Activated CD8-positive, alpha-beta memory T cell treated with anti-CD3 and anti-CD28 coated beads, Interleukin-2, amount 50 U/mL, for 4 hours (primary cell): ENCODE measurements at regions not wholly inside any gene's neighbourhood (a gene's known extent, or its start where the extent isn't known, plus 50 kb on each side); places are given as distances from the start of the nearest gene placed in this dataset.
"Not testable (repeated sequence)": the region's sequence is repeated elsewhere in the genome, so short reads cannot be mapped to it uniquely, and the experiment has no call there.

Experiments used
- DNase-seq: peaks from one replicate; pipeline ENCODE4 v3.0.0-alpha.2; 2020

DNA sequence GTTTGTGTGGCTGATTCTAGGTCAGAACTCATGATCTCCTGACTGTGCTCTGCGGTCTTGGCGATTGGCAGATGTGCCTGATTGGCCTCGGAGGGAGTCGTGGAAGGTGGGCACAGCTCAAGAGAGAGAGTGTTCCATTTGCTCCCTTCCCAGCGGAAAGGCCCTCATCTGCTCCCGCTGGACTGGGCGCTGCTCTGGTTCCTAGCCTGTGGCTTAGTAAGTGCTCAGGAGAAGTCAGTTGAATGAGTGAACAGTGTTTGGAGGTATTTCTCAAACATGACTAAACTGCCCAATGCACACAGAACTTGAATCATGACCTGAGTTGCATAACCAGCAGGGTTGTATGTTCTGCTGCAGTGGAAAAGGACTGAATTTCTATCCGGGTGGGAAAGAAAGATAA, 120.2 kb upstream of the PITX1 start:
- DNase-seq = no peak

DNA sequence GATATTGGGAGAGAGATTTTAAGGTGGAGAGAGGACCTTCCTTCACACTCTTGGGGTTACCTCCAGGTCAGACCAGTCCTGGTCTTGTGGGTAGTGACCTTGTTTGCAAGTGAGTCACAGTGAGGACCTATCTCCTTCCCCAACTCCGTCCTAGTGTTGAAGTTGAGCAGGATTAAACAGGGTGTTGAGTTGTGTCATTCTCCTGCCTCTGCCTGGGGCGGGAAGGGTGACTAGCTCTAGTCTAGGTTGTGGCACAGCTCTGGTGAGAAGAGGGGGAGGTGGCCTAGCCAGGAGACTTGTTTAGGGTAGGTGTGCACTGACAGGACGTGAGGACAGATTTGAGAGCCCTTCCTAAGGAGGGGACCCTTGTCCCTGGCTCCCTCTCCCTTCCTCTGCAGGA, 119.6 kb upstream of the PITX1 start:
- no peak for DNase-seq

- no peak for DNase-seq
These were observed 119.2 kb upstream of the PITX1 start for GRCh38 chr5:135153259-135153658.

GRCh38 chr5:135151660-135152059, 117.6 kb upstream of the PITX1 start:
- not testable (repeated sequence) for DNase-seq

DNA sequence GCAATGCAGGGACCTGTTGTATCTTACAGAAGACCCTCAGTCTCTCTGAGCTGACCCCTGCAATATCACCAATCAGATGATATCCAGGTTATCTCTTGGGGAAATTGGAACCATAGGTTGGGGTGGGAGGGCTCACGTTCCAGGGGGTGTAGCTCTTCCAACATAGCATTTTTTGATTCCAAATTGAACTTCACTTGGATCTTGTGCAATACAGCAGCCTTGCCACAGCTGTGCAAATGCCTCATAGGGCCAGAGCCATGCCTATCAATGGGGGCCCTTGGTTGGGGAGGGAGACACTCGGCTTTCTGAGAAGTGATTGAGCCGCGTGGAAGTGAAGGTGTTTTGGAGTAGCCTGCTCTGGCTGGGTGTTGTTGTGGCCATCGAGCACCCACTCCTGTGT, 117.2 kb upstream of the PITX1 start:
- DNase-seq = no peak

GRCh38 chr5:135150767-135151166, 116.7 kb upstream of the PITX1 start:
- no peak for DNase-seq

DNA sequence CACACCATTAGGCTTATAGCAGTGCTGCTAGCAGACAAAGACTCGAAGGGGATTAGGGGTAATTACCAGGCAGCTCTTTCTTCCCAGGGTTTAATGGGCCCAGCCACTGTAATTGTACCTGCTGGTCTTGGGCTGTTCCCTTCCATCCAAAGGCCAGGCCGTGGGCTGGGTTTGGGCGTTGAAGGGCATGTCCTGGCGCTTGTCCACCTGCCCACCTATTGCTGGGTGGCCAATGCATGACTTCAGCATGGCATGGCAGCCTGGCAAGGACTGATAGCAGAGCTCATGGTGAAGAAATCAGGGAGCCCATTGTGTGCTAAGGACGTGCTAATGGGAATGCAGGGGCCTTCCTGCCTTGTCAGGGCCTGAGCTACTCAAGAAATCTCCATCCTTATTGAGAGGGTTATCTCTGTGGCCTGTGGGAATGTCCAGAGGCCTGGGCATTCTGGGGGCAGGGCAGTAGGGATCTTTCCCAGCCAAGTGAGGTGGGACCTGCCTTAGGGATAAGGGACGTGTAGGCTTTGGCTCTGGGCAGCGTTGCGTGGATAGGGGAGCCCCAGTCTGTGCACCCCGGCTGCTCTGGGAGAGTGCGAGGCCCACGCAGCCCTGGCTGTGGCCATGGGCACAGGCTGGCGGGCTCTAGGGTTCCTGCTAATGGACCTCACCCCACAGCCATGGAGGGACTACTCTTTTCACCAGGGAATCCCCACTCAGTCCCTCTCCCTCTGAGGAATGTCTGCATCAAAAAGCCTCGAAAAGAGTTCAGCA, 116.1 kb upstream of the PITX1 start:
- no peak for DNase-seq

DNA sequence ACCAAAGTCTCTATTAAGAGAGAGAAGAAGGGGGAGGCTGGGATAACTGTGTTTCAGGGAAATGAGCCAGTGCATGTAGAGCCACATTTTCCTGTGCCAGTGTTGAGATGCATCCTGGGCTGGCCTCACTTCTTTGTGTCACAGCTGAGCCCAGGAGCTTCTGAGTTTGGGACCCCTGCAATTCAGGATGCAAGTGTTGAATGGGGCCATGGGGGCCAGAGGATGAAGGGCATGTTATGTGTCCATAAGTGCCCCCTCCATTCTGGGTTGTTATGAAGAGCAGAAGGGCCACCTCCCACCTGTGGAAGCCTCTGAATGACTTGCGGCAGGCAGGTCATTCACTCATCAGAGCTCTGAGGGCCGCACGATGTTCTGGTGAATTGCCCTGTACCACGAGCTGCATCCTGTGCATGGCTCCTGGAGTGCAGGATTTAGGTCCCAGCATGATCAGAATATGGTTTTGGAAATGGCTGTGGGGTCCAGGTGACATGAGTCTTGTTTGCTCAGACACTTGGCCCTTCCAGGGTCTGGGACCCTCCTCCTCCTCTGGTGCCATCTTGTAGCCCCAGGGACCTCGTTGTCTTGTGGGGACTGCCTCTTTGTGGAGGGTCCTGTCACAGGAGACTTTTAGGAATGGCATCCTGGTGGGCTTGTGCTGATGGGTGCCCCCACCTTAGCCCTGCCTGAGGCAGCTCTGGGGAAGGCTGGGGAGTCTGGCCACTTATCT, 115.4 kb upstream of the PITX1 start:
- no peak for DNase-seq

DNA sequence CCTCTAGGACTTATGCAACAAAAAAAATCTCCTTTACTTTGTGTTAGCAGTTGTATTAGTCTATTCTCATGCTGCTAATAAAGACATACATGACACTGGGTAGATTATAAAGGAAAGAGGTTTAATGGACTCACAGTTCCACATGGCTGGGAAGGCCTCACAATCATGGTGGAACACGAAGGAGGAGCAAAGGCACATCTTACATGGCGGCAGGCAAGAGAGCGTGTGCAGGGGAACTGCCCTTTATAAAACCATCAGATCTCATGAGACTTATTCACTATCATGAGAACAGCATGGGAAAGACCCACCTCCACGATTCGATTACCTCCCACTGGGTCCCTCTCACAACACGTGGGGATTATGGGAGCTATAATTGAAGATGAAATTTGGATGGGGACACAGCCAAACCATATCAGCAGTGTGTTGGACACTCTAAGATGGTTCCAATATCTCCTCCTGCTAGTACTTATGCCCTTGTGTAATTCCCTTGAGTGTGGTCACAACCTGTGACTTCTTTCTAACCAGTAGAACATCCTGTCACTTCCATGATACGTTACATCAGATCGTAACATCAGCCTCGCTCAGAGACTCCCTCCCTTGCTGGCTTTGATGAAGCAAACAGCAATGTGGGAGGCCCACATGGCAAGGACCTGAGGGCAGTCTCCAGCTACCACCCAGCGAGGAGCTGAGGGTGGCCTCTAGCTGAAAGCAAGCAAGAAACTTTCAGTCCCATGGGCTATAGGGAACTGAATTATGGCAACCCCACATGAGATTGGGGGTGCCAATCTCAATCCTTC, 113.5 kb upstream of the PITX1 start:
- DNase-seq = no peak

DNA sequence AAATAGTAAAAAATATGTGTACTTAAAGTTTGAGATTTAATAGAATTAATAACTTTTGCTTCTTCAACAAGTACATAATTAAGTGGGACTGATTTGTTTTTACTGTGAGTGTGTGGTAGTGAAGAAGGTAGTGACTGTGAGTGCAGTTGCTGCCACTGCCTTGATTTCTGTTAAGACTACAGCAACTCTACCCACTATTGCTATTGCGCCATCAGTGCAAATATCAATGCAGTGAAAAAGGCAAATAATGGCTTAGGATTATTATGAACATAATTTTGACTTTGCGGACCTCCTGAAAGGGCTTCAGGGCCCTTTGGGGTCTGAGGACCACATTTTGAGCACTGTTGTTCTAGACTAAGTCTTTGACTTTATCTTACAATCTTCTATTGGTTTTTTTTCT, 112.0 kb upstream of the PITX1 start:
- no peak for DNase-seq

DNA sequence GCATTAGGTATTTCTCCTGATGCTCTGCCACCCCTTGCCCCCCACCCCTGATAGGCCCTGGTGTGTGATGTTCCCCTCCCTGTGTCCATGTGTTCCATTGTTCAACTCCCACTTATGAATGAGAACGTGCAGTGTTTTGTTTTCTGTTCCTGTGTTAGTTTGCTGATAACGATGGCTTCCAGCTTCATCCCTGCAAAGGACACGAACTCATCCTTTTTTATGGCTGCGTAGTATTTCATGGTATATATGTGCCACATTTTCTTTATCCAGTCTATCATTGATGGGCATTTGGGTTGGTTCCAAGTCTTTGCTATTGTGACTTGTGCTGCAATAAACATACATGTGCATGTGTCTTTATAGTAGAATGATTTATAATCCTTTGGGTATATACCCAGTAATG, 109.7 kb upstream of the PITX1 start:
- not testable (repeated sequence) for DNase-seq

DNA sequence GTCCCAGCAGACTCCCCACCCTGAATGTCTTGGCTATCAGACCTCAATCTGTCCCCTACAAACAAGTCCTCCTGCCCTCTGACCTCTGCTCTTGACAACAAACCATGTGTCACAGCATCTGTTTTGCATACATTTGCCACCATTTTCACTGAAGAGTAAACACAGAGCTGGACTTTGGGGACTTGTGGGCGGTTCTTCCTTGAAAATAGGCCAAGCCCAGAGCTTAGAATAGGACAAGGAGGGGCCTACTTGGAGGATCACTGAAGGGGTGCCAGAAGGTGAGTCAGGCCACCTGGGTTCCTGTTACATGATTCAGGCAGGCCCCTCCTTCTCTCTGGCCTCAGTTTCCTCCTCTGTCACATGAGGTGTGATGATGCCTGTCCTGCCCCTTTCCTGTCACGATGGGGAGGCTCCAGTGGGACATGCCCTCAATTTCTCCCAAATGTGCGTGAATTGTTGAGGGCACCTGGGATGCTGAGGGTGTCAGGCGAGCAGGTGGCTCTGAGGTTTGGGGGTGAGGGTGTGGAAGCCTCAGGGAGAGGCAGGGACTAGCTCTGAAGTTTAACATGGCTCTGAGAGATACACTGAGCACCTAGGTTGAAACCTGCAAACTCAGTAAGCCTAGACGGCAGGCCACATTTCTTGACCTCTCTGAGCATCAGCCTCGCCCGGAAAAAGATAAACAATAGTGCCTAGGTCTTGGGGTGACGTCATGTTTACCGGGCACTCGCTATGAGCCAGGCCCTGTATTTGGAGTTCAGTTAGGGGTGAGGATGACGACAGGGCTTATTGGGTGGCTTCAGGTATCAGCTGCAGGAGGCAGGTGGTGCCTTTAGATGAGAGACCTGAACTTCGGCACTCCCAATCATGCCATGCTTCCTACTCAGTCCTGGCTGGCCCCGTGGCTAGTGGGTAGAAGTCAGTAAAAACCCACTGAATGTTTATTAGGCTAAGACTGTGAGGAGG, 107.6 kb upstream of the PITX1 start:
- DNase-seq = no peak

- no peak for DNase-seq
These were observed 106.6 kb upstream of the PITX1 start for GRCh38 chr5:135140446-135141204.

DNA sequence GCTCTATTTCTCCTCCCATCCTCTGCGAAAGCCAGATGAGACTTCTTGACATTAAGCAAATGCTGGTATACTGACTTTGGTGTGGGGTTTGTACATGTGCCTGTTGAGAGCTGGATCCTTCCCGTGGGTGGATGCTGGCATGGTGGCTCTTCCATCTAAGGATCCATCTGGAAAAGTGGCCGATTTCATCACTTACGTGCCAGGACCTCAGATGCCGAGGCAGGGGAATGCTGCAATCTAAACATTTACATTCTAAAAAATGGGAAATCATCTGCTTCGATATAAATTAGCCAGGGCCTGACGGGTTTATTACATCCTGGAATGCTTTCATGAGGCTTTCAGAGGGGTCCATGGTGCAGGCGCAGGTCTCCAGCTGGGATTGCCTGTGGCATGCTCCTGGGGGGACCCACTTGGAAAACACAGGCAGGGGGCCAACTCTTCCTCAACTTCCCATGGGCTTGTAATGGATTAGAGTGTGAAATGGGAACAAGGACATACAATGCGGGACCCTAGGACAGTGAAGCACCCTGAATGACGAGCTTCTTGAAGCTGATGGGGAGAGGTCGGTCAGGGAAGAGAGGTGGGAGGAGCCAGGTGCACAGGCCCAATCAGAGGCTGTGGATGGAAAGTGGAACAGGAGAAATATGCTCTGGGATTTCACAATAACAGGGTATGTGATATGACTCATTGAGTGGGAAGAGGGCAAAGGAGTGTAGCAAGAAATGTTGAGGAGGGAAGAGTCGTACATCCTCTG, 105.5 kb upstream of the PITX1 start:
- DNase-seq = no peak

DNA sequence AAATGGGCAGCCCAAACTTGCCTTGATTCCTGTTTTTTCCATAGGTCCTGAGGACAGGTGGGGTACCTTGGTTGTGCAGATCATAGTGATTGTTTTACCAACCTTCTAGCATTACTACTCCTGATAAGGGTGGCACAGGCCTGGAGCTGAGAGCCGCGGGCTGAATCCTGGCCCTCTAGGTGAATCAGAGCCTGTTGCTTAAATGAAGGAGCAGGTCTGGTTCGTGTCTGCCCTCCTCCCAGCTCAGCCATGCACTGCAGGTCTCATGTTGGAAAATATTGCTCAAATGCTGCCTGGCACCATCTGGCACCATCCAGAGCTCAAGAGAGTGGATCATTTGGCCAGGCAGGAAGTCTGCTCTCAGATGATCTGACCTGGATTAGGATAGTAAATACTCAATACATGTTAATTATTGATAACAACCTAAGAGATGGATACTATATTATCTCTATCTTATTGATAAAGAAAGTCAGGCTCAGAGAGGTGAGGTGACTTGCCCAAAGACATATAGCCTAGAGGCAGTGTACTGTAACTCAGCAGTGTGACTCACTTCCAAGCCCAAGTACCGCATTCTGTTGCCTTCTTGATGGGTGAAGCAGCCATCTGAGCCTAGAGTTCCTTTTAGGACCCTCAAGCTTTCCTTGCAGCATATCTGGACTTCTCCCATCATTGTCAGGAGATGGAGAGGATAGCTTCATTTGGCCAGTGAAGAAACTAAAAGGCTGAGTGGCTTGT, 104.3 kb upstream of the PITX1 start:
- no peak for DNase-seq

DNA sequence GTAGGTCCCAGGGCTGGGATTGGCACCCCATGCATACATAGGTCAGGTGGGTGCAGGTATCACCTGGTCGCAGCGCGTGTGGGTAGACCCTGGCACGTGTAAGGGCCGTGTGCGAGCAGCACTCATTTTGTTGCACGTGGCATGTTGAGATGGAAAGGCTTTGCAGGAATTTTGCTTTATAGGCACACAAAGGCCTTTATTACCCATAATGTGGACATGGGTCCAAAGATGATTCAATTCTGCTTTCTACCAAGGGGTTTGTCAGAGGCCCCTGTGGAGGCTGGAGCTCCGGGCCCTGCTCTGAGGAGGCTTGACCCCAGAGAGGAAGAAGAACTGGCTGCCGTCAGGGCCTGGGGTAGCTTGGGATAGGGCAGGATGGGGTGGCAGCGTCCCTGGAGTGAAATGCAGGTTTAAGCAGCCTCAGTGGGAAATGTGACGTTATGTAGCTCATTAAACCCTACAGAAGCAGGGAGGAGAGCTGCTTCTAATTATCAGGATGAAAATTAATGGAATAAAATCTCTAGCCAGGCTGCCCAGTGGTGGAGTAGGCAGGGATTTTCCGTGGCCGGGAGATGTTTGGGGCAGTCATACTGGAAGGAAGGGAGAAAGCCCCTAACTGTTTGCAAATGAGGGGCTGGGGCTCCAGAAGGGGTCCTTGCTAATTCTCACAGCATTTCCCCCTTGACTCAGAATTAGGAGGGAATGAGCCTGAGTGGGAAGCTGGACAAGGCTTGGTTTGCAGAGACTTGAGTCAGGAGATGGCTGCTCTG, 103.3 kb upstream of the PITX1 start:
- DNase-seq = no peak

DNA sequence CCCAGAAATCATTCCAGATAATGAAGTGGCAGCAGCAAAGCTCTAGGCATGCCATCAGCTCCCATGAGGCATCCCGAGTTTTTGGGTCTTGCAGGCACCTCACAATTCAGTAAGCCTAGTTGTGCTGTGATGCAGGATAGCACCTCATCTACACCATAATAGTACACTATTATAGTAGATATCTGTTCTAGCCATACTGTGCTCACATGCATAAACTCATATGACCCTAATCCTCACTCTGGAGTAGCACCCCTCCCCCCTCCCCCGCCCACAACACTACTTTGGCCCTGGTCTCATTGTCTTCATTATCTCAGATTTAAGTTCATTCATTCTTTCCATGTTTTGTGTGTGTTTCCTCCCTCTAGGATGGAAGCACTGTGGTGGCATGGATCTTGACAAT, 102.5 kb upstream of the PITX1 start:
- DNase-seq = no peak

GRCh38 chr5:135135530-135136226, 101.7 kb upstream of the PITX1 start:
- DNase-seq = no peak
